IPS-NIHi7 (cell line): ENCODE measurements at regions not wholly inside any gene's neighbourhood (a gene's known extent, or its start where the extent isn't known, plus 50 kb on each side); places are given as distances from the start of the nearest gene placed in this dataset.
"Not testable (repeated sequence)": the region's sequence is repeated elsewhere in the genome, so short reads cannot be mapped to it uniquely, and the experiment has no call there.

Source experiments
- DNase-seq: peaks from one replicate; pipeline ENCODE4 v3.0.0; 2012; ENCODE audit warnings: mixed read lengths; ENCODE audit errors: extremely low spot score

- DNase-seq = not testable (repeated sequence)
These were observed 89.0 kb upstream of the RANBP6 start for GRCh38 chr9:6104406-6104805.

- not testable (repeated sequence) for DNase-seq
These were observed 88.5 kb upstream of the RANBP6 start for GRCh38 chr9:6103911-6104310.

GRCh38 chr9:6102336-6102987, 87.0 kb upstream of the RANBP6 start:
- not testable (repeated sequence) for DNase-seq

- not testable (repeated sequence) for DNase-seq
These were observed 86.3 kb upstream of the RANBP6 start for GRCh38 chr9:6101725-6102124.

GRCh38 chr9:6099346-6099745, 83.9 kb upstream of the RANBP6 start:
- not testable (repeated sequence) for DNase-seq

GRCh38 chr9:6098431-6098830, 83.0 kb upstream of the RANBP6 start:
- no peak for DNase-seq

- no peak for DNase-seq
These were observed 81.4 kb upstream of the RANBP6 start for GRCh38 chr9:6096821-6097220.

- DNase-seq = no peak
These were observed 75.1 kb upstream of the RANBP6 start for GRCh38 chr9:6090277-6091210.

- DNase-seq = no peak
These were observed 73.9 kb upstream of the RANBP6 start for GRCh38 chr9:6089300-6089699.

GRCh38 chr9:6086006-6086655, 70.7 kb upstream of the RANBP6 start:
- DNase-seq = no peak

- DNase-seq = peak; percentile 96
These were observed 64.8 kb upstream of the RANBP6 start for GRCh38 chr9:6080154-6080716.

GRCh38 chr9:6079386-6079785, 64.0 kb upstream of the RANBP6 start:
- no peak for DNase-seq

- no peak for DNase-seq
These were observed 63.1 kb upstream of the RANBP6 start for GRCh38 chr9:6078382-6079105.

- DNase-seq = no peak
These were observed 61.4 kb upstream of the RANBP6 start for GRCh38 chr9:6076851-6077250.

- no peak for DNase-seq
These were observed 58.3 kb upstream of the RANBP6 start for GRCh38 chr9:6073731-6074130.

GRCh38 chr9:6072865-6073264, 57.4 kb upstream of the RANBP6 start:
- DNase-seq = no peak

GRCh38 chr9:6072453-6072852, 57.0 kb upstream of the RANBP6 start:
- DNase-seq = no peak

GRCh38 chr9:6068983-6069382, 53.6 kb upstream of the RANBP6 start:
- no peak for DNase-seq

GRCh38 chr9:6067426-6067825, 52.0 kb upstream of the RANBP6 start:
- no peak for DNase-seq
